ENCODE measurements at regions not wholly inside any gene's neighbourhood (a gene's known extent, or its start where the extent isn't known, plus 50 kb on each side); places are given as distances from the start of the nearest gene placed in this dataset.
"Not testable (repeated sequence)": the region's sequence is repeated elsewhere in the genome, so short reads cannot be mapped to it uniquely, and the experiment has no call there.

DNA sequence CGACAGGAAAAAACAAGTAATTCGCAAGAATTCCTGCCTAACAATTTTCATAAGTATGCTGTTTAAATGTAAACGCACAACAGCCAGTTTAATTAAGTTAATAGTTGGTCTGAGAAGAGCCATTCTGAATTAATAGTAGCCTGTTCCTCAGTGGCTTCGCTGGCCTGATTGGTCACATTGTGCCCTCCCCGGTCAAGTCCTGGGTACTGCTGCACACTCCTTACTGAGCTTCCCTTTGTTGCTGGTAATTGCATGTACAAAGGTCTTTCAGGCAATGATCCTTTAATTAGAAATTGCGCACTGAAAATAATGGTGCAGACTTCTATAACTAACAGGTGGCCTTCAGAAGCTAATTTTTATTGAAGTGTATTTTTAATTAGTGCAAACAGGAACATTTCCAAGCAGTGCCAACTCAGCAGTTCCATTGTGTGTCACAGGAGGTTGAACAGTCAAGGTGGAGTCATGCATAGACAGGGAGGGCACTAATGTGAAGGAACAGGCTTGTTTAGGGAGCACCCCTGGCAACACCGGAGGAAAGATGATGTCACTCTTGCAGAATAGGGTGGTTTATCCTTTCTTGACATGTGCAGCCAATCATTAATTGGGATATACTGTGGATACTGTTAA is 92.6 kb upstream of the SLC22A23 start:
- DNase-seq (ENCODE audit: low spot score) = no peak

- DNase-seq (ENCODE audit: low spot score) = no peak
Measured at GRCh38 chr6:3546121-3546520, 89.3 kb upstream of the SLC22A23 start.

- DNase-seq (ENCODE audit: low spot score) = no peak
Measured at GRCh38 chr6:3545156-3545555, 88.3 kb upstream of the SLC22A23 start.

DNA sequence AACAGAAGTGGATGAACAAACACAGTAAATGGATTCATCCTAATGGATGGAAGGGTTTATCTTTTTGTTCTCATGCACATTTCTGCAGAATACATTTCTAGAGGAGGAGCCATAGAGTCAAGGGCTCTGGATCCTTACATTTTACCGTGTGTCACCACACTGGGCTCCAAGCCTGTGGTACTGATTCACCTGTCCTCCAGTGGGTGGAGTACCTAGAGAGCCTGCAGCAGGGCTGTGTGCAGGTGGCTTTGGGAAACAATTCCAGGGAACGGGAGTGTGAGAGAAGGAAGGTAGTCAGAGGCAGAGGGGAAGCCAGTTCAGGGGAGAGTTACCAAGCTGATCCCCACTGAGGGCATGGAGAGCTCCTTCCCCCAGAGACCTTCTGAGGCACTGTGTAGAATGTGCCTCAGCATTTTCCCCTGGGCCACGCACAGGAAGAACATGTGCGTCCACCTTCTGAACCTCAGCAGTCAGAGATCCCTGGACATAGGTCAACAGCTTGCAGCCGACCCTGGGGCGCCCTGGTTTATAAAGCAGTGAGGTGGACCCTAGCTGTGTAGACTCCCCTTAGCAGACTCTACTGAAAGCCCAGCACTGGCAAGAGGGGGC is 85.3 kb upstream of the SLC22A23 start:
- no peak for DNase-seq (ENCODE audit: low spot score)

GRCh38 chr6:3541006-3541585 is 84.2 kb upstream of the SLC22A23 start:
- DNase-seq (ENCODE audit: low spot score) = no peak

DNA sequence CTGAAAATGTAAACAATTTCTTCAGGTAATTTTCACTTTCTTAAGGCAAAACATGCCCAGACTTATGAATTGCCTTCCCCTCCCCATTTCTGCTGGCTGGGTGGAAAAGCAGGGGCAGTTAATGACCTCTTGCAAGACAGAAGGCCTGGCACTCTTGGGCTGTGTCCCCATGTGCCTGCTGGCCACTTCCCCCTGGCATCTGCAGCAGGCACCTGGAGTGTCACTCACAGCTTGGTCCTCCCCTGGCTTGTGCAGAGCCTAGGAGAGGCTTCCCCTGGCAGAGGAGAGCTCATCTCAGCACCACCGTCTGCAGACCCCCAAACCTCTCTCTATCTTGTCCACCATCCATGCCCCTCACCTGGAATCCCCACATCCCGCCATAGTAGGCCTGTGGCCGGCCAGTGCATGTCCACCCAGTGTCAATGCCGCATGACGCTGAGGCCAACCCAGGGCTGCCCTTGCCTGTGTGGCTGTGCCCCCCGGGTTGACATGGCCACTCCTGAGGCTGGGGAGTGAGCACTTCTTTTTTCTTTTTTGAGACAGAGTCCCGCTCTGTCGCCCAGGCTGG is 83.5 kb upstream of the SLC22A23 start:
- no peak for DNase-seq (ENCODE audit: low spot score)

DNA sequence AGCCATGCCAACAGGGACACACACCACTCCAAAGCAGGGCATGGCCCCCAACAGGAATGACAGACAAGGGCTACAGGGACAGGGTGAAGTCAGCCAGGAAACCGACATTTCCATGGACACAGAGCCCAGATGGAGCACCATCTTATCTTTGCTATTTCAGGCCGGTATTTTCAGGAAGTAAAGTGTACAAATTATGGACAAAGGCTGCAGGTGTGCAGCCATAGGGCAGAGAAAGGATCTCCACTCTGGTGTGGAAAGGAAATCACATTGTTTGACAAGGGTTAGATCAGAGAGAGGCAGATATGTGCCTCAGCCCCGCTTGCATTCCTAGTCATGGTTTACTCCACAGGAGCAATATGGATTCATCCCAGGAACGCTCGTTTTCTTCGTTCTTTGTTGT is 81.7 kb upstream of the SLC22A23 start:
- no peak for DNase-seq (ENCODE audit: low spot score)

- DNase-seq (ENCODE audit: low spot score) = no peak
Measured at GRCh38 chr6:3536901-3537300, 80.1 kb upstream of the SLC22A23 start.

DNA sequence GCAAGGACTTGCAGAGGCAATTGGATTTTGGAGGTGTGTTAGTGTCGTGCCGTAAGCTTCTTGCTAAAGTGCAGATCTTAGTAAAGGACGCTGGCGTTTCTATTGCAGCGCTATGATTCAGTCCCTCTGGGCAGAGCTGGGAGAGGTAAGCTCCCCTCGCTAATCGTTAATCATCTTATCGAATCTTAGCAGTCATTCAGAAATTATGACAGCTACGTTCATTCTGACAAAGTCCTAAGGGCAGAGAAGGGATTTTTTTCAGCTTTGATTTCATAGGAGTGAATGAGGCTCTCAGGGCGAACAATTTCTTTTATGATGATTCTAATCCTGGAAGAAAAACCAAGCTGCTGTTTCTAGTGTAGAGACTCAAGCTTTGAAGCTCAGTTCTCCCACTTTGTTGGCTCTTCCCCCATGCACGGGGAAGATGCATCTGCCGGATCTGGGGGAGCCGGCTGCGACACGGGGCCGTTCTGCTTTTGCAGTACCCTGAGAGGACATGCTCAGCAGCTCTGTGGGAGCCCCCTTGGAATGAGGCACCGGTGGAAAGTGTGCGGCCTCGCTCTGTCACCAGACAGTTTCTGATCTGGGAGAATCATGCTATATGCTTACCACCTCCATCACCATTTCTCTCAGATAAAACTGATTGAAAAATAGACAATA is 79.1 kb upstream of the SLC22A23 start:
- DNase-seq (ENCODE audit: low spot score) = no peak

- no peak for DNase-seq (ENCODE audit: low spot score)
Measured at GRCh38 chr6:3535033-3535775, 78.4 kb upstream of the SLC22A23 start.

- DNase-seq (ENCODE audit: low spot score) = no peak
Measured at GRCh38 chr6:3534599-3534998, 77.7 kb upstream of the SLC22A23 start.

GRCh38 chr6:3533981-3534380 is 77.1 kb upstream of the SLC22A23 start:
- no peak for DNase-seq (ENCODE audit: low spot score)

DNA sequence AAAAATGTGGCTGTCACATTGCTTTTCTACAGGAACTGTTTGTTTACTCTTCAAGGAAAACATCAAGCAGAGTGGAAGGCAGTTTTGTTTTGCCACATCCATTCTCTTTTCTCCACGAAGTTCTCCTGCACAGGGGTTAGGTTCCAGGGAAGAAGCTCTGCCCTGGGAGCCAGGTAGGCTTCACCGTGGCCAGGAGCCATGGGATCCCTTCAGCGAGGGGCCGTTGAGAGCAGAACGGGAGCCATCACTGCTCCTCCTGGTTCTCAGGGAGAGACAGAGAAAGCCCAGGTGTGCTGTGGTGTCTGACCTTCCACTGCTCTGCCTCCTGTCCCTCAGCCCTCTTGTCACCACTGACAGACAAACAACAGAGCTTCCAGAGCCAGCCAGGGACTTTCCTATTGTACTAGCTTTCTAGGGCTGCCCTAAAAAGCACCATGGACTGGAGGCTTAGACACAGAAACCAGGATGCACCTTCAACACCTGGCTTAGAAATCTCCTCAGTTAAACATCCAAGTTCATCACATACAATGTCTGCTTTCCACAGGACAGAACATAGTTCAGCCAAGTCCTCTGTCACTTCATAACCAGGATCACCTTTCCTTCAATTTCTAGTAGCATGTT is 75.6 kb upstream of the SLC22A23 start:
- DNase-seq (ENCODE audit: low spot score) = no peak

- no peak for DNase-seq (ENCODE audit: low spot score)
Measured at GRCh38 chr6:3531481-3531880, 74.6 kb upstream of the SLC22A23 start.

DNA sequence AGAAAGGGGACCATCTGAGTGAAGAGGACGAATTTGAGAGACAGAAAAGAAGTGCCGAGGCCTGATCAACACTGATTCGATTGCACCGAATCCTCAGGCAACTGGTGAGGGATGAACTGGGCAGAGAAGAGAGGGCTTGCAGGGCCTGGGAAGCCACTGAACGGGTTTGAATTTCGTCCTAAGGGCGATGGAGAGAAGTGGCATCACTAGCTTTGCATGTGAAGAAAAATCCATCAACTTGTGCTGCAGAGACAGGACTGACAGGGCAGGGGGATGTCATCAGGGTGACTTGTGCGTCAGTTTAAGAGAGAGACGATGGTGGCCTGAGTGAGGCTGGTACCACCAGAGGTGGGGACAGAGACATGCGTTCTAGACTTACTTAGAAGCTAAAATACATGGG is 73.7 kb upstream of the SLC22A23 start:
- DNase-seq (ENCODE audit: low spot score) = no peak

GRCh38 chr6:3529721-3530120 is 72.9 kb upstream of the SLC22A23 start:
- no peak for DNase-seq (ENCODE audit: low spot score)

DNA sequence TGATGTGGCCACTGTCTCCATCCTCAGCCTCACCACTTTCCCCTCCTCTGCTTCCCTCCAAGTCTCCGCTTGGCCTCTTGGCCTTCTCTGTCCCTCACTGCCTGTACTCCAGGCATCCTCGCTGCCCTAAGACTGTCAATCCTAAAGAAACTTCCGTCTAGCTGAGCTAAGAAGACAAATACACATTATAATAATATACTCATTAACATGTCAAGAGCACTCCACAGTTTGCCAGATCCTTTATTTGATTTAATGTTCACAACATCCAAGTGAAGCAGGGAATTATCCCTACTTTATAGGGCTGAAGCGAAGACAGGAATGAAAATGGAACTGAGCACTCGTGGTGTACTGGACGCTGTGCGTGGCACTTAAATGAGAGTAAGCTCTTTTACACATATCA is 72.4 kb upstream of the SLC22A23 start:
- no peak for DNase-seq (ENCODE audit: low spot score)

- not testable (repeated sequence) for DNase-seq (ENCODE audit: low spot score)
Measured at GRCh38 chr6:3528081-3528671, 71.3 kb upstream of the SLC22A23 start.

DNA sequence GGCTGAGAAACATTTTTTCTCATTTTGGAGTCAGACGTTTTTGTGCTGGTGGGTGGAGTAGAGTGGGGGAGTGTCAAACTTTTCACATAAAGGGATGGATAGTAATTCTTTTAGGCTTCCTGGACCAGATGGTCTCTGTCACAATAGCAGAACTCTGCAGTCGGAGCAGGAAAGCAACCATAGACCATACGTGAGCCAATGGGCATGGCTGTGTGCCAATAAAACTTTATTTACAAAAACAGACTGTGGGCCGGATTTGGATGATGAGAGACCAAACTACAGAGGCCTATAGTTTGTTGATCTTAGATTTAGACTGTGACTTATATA is 70.8 kb upstream of the SLC22A23 start:
- no peak for DNase-seq (ENCODE audit: low spot score)

GRCh38 chr6:3526962-3527650 is 70.3 kb upstream of the SLC22A23 start:
- DNase-seq (ENCODE audit: low spot score) = no peak

- DNase-seq (ENCODE audit: low spot score) = no peak
Measured at GRCh38 chr6:3525915-3526314, 69.1 kb upstream of the SLC22A23 start.
